ENCODE measurements at regions not wholly inside any gene's neighbourhood (a gene's known extent, or its start where the extent isn't known, plus 50 kb on each side); places are given as distances from the start of the nearest gene placed in this dataset.

- no peak for DNase-seq
Observed at GRCh38 chr15:85890620-85890980, 95.9 kb upstream of the KLHL25 start.

GRCh38 chr15:85891470-85891869 is 96.7 kb upstream of the KLHL25 start:
- no peak for DNase-seq

- DNase-seq, result no peak
Observed at GRCh38 chr15:85892232-85892631, 97.5 kb upstream of the KLHL25 start.

- no peak for DNase-seq
Observed at GRCh38 chr15:85897207-85897894, 102.6 kb upstream of the KLHL25 start.

GRCh38 chr15:85897895-85898717 is 103.4 kb upstream of the KLHL25 start:
- no peak for DNase-seq

GRCh38 chr15:85899927-85900326 is 105.2 kb upstream of the KLHL25 start:
- DNase-seq, result no peak

- DNase-seq, result no peak
Observed at GRCh38 chr15:85905751-85906450, 111.2 kb upstream of the KLHL25 start.

- DNase-seq, result no peak
Observed at GRCh38 chr15:85906640-85907039, 111.9 kb upstream of the KLHL25 start.

GRCh38 chr15:85910834-85911233 is 116.1 kb upstream of the KLHL25 start:
- DNase-seq, result no peak

- DNase-seq, result no peak
Observed at GRCh38 chr15:85913461-85913860, 118.7 kb upstream of the KLHL25 start.

GRCh38 chr15:85920956-85921355 is 126.2 kb upstream of the KLHL25 start:
- DNase-seq, result no peak

GRCh38 chr15:85924088-85924487 is 129.4 kb upstream of the KLHL25 start:
- DNase-seq, result no peak

GRCh38 chr15:85925649-85926237 is 131.0 kb upstream of the KLHL25 start:
- DNase-seq, result no peak

GRCh38 chr15:85926834-85927233 is 132.1 kb upstream of the KLHL25 start:
- DNase-seq, result no peak

- DNase-seq, result no peak
Observed at GRCh38 chr15:85927931-85928537, 133.3 kb upstream of the KLHL25 start.

- no peak for DNase-seq
Observed at GRCh38 chr15:85929786-85930185, 135.1 kb upstream of the KLHL25 start.

GRCh38 chr15:85932391-85932790 is 137.7 kb upstream of the KLHL25 start:
- no peak for DNase-seq

GRCh38 chr15:85934691-85935090 is 140.0 kb upstream of the KLHL25 start:
- no peak for DNase-seq

- no peak for DNase-seq
Observed at GRCh38 chr15:85935182-85935581, 140.5 kb upstream of the KLHL25 start.

- DNase-seq, result no peak
Observed at GRCh38 chr15:85937661-85938060, 142.0 kb upstream of the AGBL1 start.

- peak; percentile 67 for DNase-seq
Observed at GRCh38 chr15:85941186-85941855, 138.3 kb upstream of the AGBL1 start.

GRCh38 chr15:85942632-85943031 is 137.0 kb upstream of the AGBL1 start:
- DNase-seq, result no peak
